Activated CD8-positive, alpha-beta T cell treated with anti-CD3 and anti-CD28 coated beads for 36 hours (primary cell): ENCODE measurements at regions not wholly inside any gene's neighbourhood (a gene's known extent, or its start where the extent isn't known, plus 50 kb on each side); places are given as distances from the start of the nearest gene placed in this dataset.

ENCODE experiments used
- ATAC-seq: fragments of 200-7000 bp; cut with Tn5 transposase; one replicate; pipeline ENCODE4 v1.10.0; 2021; ENCODE audit warnings: mild to moderate bottlenecking, moderate library complexity
- CTCF ChIA-PET: fragments of 350-600 bp; sonication (Branson Sonifier 250); formaldehyde crosslinking; loops from one replicate; lab custom pipeline; 2021; ENCODE audit warnings: antibody characterized with exemption; lab: Charles Lee
- POLR2A ChIA-PET: fragments of 350-600 bp; sonication (Branson Sonifier 250); formaldehyde crosslinking; loops from one replicate; lab custom pipeline; 2021; ENCODE audit warnings: antibody characterized with exemption; lab: Charles Lee
- DNase-seq: peaks from one replicate; pipeline ENCODE4 v3.0.0-alpha.2; 2020
- H3K27ac Mint-ChIP-seq: one replicate; pipeline ENCODE4 v1.8.0; 2021; ENCODE audit warnings: mild to moderate bottlenecking, mixed read lengths
- H3K27me3 Mint-ChIP-seq: one replicate; pipeline ENCODE4 v1.8.0; 2021; ENCODE audit warnings: mixed read lengths
- H3K36me3 Mint-ChIP-seq: one replicate; pipeline ENCODE4 v1.8.0; 2021; ENCODE audit warnings: low read depth, mixed read lengths
- H3K4me1 Mint-ChIP-seq: one replicate; pipeline ENCODE4 v1.8.0; 2021; ENCODE audit warnings: low read depth, mixed read lengths
- H3K4me3 Mint-ChIP-seq: one replicate; pipeline ENCODE4 v1.8.0; 2021; ENCODE audit warnings: mild to moderate bottlenecking, moderate library complexity, mixed read lengths
- H3K9me3 Mint-ChIP-seq: one replicate; pipeline ENCODE4 v1.8.0; 2021; ENCODE audit warnings: mixed read lengths
- CTCF ChIP-seq: fragments of 200-600 bp; IDR thresholded peaks from one replicate; pipeline ENCODE4 v1.8.0; 2022; ENCODE audit warnings: antibody characterized with exemption, mild to moderate bottlenecking
- intact Hi-C: fragments of 100-400 bp; cut with micrococcal nuclease; formaldehyde crosslinking; loops from one replicate; pipeline ENCODE4 v1.10.0; 2022

- no peaks in the 10 kb centered on the region for H3K4me1 Mint-ChIP-seq
These were observed 176.0 kb downstream of the ACKR3 start for GRCh38 chr2:236745420-236746210.

GRCh38 chr2:236746833-236747232 lies 177.2 kb downstream of the ACKR3 start:
- CTCF ChIA-PET, result no interaction called here
- no peak for DNase-seq
- POLR2A ChIA-PET, result interaction anchor here (0.8 kb wide), 1 partner anchor 9 kb away, joined by 4 read pairs; no protein-coding TSS in a partner anchor
- no peaks in the 10 kb centered on the region for H3K4me1 Mint-ChIP-seq
- TF ChIP-seq CTCF, result no peak
- H3K36me3 Mint-ChIP-seq, result no peaks in the 10 kb centered on the region
- intact Hi-C loops, result no loop called here
- H3K9me3 Mint-ChIP-seq, result no peaks in the 10 kb centered on the region
- no peak overlapping the region for H3K27ac Mint-ChIP-seq
- no peak overlapping the region for H3K4me3 Mint-ChIP-seq
- H3K27me3 Mint-ChIP-seq, result peaks cover 4% of the 10 kb centered on the region
- no peak for ATAC-seq

More at GRCh38 chr2:236745420-236746210, 176.0 kb downstream of the ACKR3 start:
- no peak for TF ChIP-seq CTCF
- no peak for ATAC-seq
- ChIA-PET CTCF (no interaction called here), POLR2A (no interaction called here)
- intact Hi-C loops, result no loop called here
- no peak for DNase-seq
- Mint-ChIP-seq H3K36me3 (no peaks in the 10 kb centered on the region), H3K27ac (no peak overlapping the region), H3K4me3 (no peak overlapping the region), H3K27me3 (peaks cover 4% of the 10 kb centered on the region), H3K9me3 (no peaks in the 10 kb centered on the region)

- CTCF ChIA-PET, result no interaction called here
- Mint-ChIP-seq H3K27me3 (peaks cover 4% of the 10 kb centered on the region), H3K36me3 (no peaks in the 10 kb centered on the region), H3K4me1 (no peaks in the 10 kb centered on the region), H3K9me3 (no peaks in the 10 kb centered on the region), H3K4me3 (no peak overlapping the region), H3K27ac (no peak overlapping the region)
- no peak for TF ChIP-seq CTCF
- intact Hi-C loops, result no loop called here
- POLR2A ChIA-PET, result no interaction called here
- DNase-seq, result no peak
- ATAC-seq, result no peak
These were observed 177.8 kb downstream of the ACKR3 start for GRCh38 chr2:236747426-236747825.

- ATAC-seq, result no peak
These were observed 178.3 kb downstream of the ACKR3 start for GRCh38 chr2:236747925-236748324.

More at GRCh38 chr2:236747925-236748324, 178.3 kb downstream of the ACKR3 start:
- H3K36me3 Mint-ChIP-seq, result no peaks in the 10 kb centered on the region
- CTCF ChIA-PET, result no interaction called here
- H3K9me3 Mint-ChIP-seq, result no peaks in the 10 kb centered on the region
- intact Hi-C loops, result no loop called here
- POLR2A ChIA-PET, result no interaction called here
- H3K4me1 Mint-ChIP-seq, result no peaks in the 10 kb centered on the region
- peaks cover 4% of the 10 kb centered on the region for H3K27me3 Mint-ChIP-seq
- H3K27ac Mint-ChIP-seq, result no peak overlapping the region
- TF ChIP-seq CTCF, result no peak
- H3K4me3 Mint-ChIP-seq, result no peak overlapping the region
- no peak for DNase-seq
